ENCODE measurements at regions not wholly inside any gene's neighbourhood (a gene's known extent, or its start where the extent isn't known, plus 50 kb on each side); places are given as distances from the start of the nearest gene placed in this dataset.

DNA sequence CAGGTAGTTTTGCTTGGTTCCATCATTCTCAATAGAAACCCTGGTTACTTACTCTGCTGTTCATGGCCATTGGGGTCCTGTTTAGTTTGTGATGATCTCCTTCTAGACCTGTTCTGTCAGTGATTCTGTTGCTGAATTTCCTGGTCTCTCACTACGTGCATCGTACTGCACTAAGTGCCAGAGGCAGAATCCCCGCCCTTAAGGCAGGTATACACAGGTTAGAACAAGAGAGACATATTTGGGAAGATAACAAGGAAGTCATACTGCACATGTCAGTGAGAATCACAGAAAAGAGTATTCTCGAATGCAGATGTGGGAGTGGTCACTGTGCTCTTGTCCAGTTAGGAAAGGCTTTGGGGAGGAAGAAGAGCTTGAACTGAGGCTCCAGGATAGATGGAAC lies 148.1 kb upstream of the MYLIP start:
- DNase-seq (ENCODE audit: low read depth), result no peak
- no peak overlapping the region for H3K4me3 ChIP-seq (ENCODE audit: control insufficient read depth, low read depth, low read length)
- TF ChIP-seq, protein P1, sequence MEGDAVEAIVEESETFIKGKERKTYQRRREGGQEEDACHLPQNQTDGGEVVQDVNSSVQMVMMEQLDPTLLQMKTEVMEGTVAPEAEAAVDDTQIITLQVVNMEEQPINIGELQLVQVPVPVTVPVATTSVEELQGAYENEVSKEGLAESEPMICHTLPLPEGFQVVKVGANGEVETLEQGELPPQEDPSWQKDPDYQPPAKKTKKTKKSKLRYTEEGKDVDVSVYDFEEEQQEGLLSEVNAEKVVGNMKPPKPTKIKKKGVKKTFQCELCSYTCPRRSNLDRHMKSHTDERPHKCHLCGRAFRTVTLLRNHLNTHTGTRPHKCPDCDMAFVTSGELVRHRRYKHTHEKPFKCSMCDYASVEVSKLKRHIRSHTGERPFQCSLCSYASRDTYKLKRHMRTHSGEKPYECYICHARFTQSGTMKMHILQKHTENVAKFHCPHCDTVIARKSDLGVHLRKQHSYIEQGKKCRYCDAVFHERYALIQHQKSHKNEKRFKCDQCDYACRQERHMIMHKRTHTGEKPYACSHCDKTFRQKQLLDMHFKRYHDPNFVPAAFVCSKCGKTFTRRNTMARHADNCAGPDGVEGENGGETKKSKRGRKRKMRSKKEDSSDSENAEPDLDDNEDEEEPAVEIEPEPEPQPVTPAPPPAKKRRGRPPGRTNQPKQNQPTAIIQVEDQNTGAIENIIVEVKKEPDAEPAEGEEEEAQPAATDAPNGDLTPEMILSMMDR (conservative IDR thresholded peaks at IDR 0.05; ENCODE audit: control insufficient read depth, insufficient read depth, low read depth, low read length), result no peak

DNA sequence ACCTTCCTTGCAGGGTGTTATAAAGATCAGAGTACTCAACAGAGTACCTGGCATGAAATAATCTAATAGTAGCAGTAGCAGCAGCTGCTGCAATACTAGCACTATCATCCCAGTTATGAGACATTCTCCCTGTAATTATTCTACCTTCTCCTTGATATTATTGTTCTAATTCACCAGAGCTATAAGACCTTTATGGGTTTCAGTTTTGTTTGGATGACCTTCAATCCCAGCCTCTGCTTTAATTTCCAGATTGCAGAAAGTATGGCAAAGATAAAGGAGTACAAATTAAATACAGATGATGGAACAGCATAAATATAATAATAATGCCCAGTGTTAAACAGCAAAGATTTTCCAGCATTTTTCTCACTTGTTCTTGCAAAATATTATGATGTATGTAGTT lies 150.5 kb upstream of the MYLIP start:
- H3K4me3 ChIP-seq (ENCODE audit: control insufficient read depth, low read depth, low read length), result no peak overlapping the region
- DNase-seq (ENCODE audit: low read depth), result no peak
- TF ChIP-seq, protein P1 (conservative IDR thresholded peaks at IDR 0.05; ENCODE audit: control insufficient read depth, insufficient read depth, low read depth, low read length), result no peak

GRCh38 chr6:15977050-15977449 lies 151.8 kb upstream of the MYLIP start:
- no peak overlapping the region for H3K4me3 ChIP-seq (ENCODE audit: control insufficient read depth, low read depth, low read length)
- TF ChIP-seq, protein P1 (conservative IDR thresholded peaks at IDR 0.05; ENCODE audit: control insufficient read depth, insufficient read depth, low read depth, low read length), result no peak
- no peak for DNase-seq (ENCODE audit: low read depth)

GRCh38 chr6:15974817-15975216 lies 154.1 kb upstream of the MYLIP start:
- no peak overlapping the region for H3K4me3 ChIP-seq (ENCODE audit: control insufficient read depth, low read depth, low read length)
- DNase-seq (ENCODE audit: low read depth), result no peak
- TF ChIP-seq, protein P1 (conservative IDR thresholded peaks at IDR 0.05; ENCODE audit: control insufficient read depth, insufficient read depth, low read depth, low read length), result no peak

- DNase-seq (ENCODE audit: low read depth), result no peak
- H3K4me3 ChIP-seq (ENCODE audit: control insufficient read depth, low read depth, low read length), result no peak overlapping the region
- TF ChIP-seq, protein P1 (conservative IDR thresholded peaks at IDR 0.05; ENCODE audit: control insufficient read depth, insufficient read depth, low read depth, low read length), result no peak
These were observed 158.4 kb upstream of the MYLIP start for GRCh38 chr6:15970517-15970916.

- H3K4me3 ChIP-seq (ENCODE audit: control insufficient read depth, low read depth, low read length), result no peak overlapping the region
- TF ChIP-seq, protein P1 (conservative IDR thresholded peaks at IDR 0.05; ENCODE audit: control insufficient read depth, insufficient read depth, low read depth, low read length), result no peak
- DNase-seq (ENCODE audit: low read depth), result no peak
These were observed 159.6 kb upstream of the MYLIP start for GRCh38 chr6:15969236-15969778.

DNA sequence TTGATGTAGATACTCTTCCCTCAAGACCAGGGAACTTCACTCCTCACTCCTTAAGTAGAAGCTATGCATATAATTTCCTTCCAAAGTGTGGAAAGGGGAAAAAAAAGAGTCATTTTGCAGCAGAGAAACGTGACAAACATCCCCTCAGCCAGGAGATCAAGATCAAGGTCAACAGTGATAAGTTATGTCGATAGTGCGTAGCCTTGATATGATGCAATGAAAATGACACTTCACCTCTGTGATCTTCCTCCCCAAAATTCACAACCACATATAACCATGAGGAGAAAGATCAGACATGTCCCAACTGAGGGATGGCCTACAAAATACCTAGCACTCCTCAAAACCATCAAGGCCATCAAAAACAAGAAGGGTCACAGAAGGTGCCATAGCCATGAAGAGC lies 160.4 kb upstream of the MYLIP start:
- TF ChIP-seq, protein P1 (conservative IDR thresholded peaks at IDR 0.05; ENCODE audit: control insufficient read depth, insufficient read depth, low read depth, low read length), result no peak
- no peak for DNase-seq (ENCODE audit: low read depth)
- no peak overlapping the region for H3K4me3 ChIP-seq (ENCODE audit: control insufficient read depth, low read depth, low read length)
